ENCODE measurements at regions not wholly inside any gene's neighbourhood (a gene's known extent, or its start where the extent isn't known, plus 50 kb on each side); places are given as distances from the start of the nearest gene placed in this dataset.

DNA sequence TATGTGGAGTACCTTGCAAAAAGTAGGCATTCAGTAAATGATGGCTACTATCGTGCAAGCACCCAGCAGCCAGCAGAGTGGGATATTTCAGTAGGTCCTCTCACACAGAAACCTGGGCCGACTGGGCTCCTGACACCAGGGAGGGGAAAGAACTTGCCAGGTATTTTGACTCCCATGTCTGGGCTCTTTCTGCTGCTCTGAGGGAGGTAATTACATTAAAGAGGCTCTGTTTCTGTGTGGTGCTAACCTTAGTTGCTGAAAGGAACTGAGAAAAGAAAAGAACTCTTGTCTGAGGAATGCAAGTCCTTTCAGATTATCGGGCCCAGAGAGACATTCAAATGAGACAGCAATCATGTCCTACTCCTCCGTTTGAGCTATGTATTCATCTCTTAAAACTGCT, 175.8 kb upstream of the MTMR8 start:
- TF ChIP-seq CTCF (conservative IDR thresholded peaks at IDR 0.05) (no peak), ZFX (IDR thresholded peaks at IDR 0.05) (no peak)

Data from C4-2B (cell line).